ENCODE measurements at regions not wholly inside any gene's neighbourhood (a gene's known extent, or its start where the extent isn't known, plus 50 kb on each side); places are given as distances from the start of the nearest gene placed in this dataset.
"Not testable (repeated sequence)": the region's sequence is repeated elsewhere in the genome, so short reads cannot be mapped to it uniquely, and the experiment has no call there.

DNA sequence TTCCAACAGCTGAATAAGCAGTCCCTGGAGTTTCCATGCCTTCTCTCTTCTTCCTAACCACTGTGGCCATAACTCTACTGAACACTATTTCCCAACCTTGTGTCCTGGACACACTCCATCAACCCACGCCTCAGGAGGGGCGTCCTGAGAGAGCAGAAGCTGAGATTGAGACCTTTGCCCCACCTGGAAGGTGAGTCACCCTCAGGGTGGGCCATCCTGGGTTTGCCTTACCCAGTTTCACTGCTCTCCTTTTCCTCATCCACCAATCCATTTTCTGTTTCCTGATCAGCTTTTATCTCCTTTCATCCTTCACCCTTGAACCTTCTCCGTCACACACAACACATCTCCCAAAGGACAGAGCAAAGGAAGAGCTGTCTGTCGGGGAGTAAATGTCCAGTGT, 91.4 kb downstream of the TMEM130 start:
- no peak for ATAC-seq

DNA sequence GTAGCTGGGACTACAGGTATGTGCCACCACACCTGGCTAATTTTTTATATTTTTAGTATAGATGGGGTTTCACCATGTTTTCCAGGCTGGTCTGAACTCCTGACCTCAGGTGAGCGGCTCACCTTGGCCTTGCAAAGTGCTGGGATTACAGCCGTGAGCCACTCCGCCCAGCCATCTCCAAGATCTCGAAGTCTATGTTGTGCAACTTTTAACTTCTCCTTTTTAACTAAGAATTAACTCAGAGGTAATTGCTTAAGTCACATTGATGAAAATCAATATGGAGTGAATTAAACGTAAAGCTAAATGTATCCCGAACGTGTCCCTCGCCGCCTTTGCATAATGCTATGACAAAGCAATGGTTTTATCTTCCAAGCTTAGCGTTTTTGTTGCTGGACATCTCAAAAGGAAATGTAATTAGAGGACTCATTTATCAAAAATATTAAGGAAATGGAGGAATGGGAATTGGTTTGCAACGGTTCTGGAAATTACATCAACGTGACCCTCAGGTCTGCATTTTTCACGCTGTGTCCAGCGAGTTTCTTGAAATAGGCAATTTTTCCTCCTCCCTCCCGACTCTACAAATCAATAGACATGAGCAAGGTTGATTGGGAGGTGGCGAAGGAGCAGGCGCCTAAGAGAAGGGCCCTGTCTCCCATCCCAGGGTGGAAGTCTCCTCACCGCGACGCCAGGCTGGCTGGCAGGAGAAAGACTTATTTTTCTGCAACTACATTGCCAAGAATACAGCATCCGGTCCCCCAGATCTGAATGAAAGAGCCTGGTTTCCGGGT, 89.8 kb downstream of the TMEM130 start:
- ATAC-seq: no peak

DNA sequence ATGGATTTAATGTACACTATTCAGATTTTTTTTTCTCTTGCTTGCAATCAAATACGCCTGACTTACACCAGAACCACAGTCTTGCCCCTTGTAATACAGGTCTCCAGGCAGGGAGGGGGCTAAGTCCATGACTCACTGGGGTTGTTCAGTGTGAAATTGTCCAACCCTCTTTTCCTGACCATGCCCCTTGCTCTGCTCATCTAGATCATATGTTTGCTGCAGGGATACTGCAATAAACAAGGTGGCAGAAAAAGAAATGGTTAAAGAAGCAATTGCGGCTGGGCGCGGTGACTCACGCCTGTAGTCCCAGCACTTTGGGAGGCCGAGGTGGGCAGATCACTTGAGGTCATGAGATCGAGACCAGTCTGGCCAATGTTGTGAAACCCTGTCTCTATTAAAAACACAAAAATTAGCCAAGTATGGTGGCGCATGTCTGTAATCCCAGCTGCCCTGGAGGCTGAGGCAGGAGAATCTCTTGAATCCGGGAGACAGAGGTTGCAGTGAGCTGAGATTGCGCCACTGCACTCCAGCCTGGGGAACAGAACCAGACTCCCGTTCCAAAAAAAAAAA, 85.5 kb downstream of the TMEM130 start:
- ATAC-seq: no peak

DNA sequence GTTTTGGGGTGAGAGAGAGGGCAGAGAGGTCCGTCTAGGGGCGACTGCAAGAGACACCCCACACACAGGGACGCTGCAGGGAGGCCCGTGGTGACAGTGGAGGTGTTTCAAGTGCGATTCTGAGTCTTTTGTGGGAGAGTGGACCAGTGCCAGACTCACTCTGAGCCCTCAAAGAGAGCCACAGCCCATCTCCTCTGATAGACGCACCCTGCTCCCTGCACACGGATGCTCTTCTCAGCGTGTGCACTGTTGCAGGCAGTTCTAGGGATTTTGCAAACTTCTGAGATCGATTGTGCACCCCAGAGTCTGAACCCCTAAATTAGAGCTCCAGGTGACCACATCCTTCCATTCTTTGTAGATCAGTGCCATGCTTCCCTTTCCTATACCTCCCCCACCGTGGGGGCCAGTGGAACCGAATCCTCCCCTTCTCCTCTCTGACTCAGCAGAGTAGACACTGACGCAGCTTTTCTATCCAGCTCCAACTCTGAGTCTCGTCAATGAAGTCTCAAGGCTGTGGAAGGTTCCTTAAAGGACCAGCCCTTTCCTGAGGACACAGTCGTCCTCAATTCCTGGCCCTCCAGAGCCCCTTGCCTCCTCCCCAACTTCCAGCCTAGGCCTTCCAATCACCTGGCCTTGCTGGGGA, 83.8 kb downstream of the TMEM130 start:
- ATAC-seq: no peak

DNA sequence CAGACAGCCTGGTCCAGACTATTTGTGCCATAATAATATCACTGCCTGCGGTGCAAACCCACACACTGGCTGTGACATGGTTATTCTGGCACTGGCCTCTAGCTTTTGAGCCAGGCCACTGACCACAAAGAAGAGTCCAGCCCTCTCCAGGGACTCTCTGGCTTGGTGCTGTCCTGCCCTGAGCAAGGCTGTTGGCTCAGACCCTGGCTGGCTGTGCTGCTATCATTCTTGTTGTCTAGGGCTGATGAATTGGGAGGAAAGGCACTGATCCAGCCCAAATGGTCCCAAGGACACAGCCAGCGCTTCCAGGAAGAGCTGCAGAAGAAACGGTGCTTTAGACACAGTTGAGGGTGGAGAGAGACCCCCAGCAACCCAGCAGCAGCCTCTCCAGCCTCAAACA, 80.8 kb downstream of the TMEM130 start:
- ATAC-seq: no peak

DNA sequence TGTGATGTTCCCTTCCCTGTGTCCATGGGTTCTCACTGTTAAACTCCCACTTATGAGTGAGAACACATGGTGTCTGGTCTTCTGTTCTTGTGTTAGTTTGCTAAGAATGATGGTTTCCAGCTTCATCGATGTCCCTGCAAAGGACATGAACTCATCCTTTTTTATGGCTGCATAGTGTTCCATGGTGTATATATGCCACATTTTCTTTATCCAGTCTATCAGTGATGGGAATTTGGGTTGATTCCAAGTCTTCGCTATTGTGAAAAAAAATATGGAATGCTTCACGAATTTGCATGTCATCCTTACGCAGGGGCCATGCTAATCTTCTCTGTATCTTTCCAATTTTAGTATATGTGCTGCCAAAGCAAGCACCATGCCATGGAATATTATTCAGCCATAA, 75.4 kb downstream of the TMEM130 start:
- not testable (repeated sequence) for ATAC-seq

DNA sequence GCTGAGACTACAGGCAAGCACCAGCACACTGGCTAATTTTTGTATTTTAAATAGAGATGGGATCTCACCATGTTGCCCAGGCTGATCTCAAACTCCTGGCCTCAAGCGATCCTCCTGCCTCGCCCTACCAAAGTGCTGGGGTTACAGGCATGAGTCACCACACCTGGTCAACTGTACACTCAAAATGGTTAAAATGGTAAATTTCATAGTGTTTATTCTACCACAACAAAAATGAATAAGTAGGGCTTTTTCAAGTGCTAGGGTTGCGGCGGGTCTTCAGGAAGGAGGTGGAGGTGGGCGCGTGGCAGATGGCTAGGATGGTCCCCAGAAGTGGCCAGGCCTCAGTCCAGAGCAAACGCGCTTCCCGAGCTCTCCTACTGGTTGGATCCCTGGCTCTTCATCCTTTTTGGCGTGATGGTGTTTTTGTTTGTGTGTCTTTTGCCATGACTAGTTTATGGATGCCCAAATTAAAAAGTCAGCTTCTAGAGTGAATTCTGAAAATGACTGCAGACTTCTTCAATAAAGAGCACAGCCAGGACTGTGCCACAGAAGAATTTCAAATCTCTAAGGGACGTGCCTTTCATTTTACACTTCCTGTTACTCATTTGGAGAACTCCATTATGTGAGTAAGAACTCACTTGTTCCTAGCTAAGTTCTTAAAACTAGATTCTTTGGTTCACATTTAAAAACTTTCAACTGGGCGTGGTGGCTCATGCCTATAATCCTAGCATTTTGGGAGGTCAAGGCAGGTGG, 73.9 kb downstream of the TMEM130 start:
- ATAC-seq: no peak
